Daoy (cell line): ENCODE measurements at regions not wholly inside any gene's neighbourhood (a gene's known extent, or its start where the extent isn't known, plus 50 kb on each side); places are given as distances from the start of the nearest gene placed in this dataset.
A peak's percentile ranks its signal among the peaks of the same experiment; 100 is the strongest.
"Not testable (repeated sequence)": the region's sequence is repeated elsewhere in the genome, so short reads cannot be mapped to it uniquely, and the experiment has no call there.

Experiments used
- DNase-seq: peaks from one replicate; pipeline ENCODE4 v3.0.0-alpha.2; 2015; ENCODE audit warnings: low read depth

DNA sequence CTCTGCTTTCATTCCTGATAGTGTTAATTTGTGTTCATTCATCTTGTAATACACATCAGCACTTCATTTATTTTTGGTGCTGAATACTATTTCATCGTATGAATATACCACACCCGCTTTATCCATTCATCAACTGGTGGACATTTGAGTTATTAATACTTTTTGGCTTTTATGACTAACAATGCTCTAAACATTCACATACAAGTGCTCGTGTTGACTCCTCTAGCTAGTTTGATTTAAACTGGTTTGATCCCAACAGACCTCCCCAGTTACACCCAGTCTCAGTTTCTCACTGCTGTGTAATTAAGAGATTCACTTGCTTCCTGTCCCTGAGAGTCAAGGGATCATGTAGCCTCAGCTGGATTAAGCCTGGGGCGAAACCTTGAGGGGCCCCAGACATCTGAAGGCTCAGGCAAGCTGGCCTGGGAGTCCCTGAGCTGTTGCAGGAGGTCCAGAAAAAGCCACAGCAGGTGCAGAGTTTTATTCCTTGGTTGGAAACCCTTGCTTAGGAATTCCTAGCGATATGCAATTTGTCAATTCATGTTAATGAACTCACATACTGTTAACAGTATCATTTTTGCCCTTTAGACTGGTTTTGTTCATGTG is 52.8 kb upstream of the CLDN24 start:
- DNase-seq = no peak

DNA sequence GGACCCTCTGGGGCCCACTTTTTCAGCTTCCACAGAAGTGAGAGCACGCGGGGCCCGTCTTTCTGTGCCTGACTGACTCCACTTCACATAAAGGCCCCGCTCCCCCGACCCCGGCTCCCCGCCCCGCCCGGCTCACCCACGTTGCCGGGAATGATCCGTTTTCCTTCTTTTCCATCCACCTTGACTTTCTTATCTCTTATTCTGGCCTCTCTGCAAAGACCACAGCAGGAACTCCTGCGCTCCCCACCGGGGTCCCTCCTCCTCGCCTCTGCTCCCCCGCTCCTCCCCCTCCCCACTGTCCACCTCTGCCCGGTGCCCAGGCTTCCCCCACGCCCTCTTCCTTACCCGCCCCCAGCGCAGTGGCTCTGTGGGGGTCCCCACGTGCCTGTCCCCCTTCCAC is 54.2 kb upstream of the CLDN24 start:
- no peak for DNase-seq

DNA sequence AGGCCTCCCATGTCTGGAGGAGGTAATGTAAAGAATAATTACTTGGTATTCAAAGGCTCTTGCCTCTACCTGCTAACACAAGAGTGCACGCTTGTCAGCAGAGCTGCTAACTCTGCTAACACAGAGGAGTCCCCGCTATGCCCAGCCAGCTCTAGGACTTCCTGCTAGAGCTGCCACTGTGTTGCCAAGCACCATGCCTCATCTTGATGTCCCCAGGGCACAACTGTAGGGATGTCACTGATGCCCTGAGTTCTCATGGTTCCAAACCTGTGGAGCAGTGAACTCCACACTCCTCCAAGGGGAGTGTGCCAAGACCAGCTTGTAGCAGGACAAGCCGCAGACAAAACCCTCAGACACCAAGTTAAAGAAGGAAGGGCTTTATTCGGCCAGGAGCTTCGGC is 55.3 kb upstream of the CLDN24 start:
- DNase-seq = no peak

DNA sequence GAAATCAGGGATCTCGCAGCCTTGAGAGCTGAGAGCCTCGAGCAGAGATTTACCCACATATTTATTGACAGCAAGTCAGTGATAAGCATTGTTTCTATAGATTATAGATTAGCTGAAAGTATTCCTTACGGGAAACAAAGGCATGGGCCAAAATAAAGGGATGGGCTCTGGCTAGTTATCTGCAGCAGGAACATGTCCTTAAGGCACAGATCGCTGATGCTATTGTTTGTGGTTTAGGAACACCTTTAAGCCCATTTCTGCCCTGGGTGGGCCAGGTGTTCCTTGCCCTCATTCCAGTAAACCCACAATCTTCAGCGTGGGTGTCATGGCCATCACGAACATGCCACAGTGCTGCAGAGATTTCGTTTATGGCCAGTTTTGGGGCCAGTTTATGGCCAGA is 56.1 kb upstream of the CLDN24 start:
- not testable (repeated sequence) for DNase-seq

DNA sequence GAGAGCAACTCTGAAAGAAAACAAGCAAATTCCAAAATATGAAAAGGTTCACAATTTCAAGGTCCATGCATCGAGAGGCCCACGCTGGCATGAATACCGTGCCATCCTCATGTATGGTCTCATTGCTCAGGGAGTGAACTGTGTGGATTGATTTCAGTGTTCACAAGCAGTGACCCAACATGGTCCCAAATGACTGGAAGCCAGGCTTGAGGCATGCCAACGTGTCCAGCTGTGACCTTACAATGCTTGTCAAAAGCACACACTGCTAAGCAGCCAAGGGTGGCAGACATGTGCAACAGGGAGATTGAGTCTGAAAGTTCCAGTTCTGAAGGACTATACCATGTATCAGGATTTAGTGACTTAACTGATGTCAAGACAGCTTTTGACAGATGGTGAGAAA is 58.7 kb upstream of the CLDN24 start:
- no peak for DNase-seq

DNA sequence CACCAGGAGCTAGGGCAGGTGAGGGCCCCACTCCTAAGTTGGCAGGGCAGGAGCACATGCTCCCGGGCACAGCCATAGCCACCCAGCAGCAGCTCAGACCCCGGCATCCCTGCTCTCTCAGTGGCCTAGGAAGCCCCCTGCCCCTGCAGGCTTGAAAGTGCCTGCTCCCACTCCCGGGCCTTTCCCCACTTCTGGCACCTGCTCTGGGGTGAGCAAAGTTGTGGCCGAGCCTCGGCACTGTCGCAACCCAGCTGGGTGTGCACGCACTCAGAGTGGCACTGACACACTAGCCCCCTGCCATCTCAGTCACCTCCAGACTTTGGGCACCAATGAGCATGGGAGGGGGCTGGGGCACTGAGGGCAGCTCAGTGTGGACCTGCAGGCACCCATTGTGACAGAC is 60.8 kb upstream of the CDKN2AIP start:
- no peak for DNase-seq

DNA sequence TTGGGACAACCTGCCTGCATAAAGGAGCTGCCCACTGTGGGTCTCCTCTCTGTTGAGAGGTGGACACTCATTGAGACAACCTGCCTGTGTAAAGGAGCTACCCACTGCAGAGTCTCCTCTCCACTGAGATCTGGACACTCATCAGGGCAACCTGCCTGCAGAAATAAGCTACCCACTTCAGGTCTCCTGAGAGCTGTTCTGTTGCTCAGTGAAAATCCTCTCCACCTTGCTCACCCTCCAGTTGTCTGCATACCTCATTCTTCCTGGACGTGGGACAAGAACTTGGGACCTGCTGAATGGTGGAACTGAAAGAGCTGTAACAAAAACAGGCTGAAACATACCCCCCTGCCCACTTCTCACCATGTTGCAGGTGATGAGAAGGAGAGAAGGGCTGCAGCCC is 59.9 kb upstream of the CDKN2AIP start:
- DNase-seq = no peak

DNA sequence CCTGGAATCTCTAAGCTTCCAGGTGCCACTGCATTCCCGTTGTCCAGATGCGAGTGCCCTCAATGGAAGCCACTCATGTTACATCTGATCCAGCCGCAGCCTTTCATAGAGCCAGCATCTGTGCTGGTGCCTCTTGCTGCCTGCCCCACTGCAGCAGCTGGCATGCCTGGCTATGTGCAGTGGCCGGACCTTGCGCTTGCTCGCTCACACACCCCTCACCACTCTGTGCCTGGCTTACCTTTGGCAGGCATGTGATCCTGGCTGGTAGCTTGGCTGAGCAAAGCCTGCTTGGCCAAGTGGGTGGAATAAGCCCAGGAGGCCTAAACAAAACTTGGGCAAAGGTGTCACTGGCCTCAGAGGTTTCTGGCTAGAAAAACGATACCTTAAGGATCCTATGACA is 59.5 kb upstream of the CDKN2AIP start:
- no peak for DNase-seq

DNA sequence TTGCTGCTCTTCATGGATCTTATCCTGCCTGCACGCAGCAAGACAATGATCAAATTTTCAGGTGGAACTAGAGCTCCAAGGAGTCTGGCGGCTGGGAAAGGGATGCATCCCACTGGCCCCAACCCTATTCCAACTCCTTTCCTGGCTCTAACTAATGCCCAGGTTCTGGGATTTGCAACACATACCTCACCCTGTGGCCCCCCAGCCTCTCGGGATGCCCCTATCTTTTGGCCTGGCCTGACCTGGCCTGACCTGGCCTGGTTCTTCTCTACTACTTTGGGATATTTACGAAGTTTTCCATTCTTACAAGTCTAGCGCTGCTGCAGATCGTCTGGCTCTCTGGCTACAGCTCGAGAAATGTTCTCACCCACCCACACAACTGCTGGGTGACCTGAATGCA is 56.4 kb upstream of the CDKN2AIP start:
- no peak for DNase-seq

DNA sequence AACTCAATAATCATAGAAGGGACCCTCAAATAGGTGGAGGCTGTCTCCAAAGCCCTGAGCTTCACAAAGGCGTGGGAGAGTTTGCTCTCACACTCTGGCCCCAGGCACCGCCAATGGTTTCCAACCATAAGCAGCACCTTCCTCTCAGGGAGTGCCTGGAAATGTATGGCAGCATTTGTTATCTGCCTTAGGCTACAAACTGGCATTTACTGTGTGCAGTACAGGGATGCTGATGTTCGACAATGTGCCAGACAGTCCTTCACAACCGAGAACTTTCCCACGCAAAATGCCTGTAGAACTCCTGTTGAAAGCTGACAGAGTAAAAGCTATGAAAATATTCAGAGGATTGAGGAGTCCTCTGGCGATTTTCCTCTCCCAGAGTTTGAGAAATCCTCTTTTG is 55.7 kb upstream of the CDKN2AIP start:
- no peak for DNase-seq

DNA sequence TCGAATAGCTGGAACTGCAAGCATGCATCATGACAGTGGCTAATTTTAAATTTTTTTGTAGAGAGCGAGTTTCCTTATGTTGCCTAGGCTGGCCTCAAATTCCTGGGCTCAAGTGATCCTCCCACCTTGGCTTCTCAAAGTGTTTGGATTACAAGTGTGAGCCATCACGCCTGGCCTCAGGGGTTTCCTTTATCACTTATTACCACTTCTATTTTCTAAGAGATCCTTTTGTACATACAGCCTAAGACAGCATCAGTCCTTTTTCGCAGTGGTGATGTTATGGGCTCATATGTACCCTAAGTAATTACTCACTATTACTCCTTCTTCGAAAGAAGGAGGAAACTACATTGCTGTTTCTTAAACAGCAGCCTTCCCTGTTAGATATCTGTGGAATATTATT is 54.1 kb upstream of the CDKN2AIP start:
- peak; percentile 9 for DNase-seq

DNA sequence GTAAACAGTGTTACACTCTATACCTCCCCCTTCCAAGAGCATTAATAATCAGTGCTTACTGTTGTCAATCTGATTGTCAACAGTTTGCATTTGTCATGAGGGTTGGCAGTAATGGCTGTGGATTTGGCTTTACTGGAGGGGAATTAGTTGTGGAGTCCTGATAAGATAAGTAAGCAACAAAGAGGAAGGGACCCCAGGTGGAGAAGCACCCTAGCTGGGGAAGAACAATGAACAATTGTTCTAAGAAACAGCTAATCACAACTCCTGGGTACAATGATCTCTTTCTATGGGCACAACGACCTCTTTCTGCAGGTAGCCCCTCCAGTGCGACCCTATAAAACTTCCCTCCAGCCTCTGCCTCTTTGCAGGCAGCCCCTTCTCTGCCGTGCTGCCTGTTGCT is 53.2 kb upstream of the CDKN2AIP start:
- no peak for DNase-seq

DNA sequence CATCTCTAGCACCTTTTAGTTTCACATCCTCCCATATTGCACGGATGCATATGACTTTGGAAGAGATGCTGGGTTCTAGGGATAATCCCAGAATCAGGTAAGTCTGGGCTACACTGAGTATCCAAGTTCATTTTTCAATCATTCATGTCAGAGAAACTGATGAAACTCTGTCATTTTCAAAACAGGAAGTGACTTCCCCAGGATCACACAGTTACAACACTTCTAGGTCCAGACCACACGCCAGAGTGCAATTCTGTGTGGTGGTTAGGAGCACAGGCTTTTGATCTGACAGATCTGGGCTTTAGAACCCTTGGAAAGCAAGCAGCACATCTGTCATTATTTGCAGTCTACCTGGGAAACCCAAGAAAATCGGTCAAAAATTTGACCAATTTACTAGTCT is 52.1 kb upstream of the CDKN2AIP start:
- DNase-seq = no peak

DNA sequence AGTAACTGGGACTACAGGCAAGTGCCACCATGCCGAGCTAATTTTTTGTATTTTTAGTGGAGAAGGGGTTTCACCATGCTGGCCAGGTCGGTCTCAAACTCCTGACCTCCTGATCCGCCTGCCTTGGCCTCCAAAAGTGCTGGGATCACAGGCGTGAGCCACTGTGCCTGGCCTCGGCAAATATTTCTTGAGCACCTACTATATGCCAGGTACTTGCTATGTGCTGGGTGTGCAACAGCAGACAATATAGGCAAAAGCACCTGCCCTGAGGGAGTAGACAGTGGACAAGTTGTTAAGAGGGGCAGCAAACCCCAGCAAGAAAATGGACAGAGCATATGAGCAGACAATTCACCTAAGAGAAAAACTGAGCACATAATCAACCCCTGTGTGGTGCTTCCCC is 51.0 kb upstream of the CDKN2AIP start:
- no peak for DNase-seq

DNA sequence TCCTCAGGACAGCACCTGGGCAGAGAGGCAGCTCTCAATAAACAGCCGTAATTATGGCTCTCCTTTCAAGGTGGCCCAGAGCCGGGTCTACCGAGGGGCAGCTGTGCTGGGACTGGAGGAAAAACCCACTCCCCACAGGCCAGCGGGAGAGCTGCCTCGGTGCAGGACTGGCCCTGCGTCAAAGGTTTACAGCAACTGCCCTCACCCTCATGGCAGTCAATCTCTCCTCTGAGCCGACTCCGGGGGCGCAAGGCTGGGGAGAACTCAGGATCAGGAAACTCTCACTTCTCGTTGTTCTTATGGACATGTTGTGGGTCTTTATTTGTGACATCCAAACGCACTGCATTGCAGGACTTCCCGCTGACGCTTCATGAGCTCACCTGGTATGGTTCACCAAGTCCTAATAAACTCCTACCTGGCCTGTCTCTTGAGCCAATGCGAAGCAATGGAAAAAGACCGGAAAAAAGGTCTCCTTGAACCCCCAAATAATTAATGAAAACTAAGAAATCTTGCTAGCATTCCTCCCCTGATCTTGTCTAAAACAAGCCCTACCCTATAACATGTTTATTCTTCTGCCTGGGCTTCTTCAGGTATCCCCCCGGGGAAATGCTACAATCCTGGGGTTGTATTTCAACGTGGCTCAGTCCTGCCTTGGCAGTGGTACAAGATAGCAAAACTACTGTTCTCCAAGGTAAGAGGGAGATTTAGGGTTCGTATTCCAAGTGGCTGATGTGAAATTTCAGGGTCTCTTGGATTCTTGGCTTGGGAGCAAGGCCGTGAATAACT is 50.1 kb upstream of the CDKN2AIP start:
- DNase-seq = no peak
